Thyroid gland (tissue), 4 donors: ENCODE measurements at regions not wholly inside any gene's neighbourhood (a gene's known extent, or its start where the extent isn't known, plus 50 kb on each side); places are given as distances from the start of the nearest gene placed in this dataset.

Source experiments
- DNase-seq, 2 donors: peaks; one replicate each; pipeline ENCODE4 v3.0.0-alpha.2; 2019
- H3K27ac ChIP-seq, 3 donors: fragments of 200-600 bp; sonication (generic); 1 replicate in 2 of 3; 2 replicates in 1 of 3; pipeline ENCODE4 v1.5.1; 2016 to 2019; ENCODE audit warnings: mild to moderate bottlenecking in 1 of 3, moderate library complexity in 1 of 3
- H3K27me3 ChIP-seq: fragments of 200-600 bp; sonication (generic); one replicate; pipeline ENCODE4 v1.5.1; 2019
- H3K36me3 ChIP-seq, 2 donors: fragments of 200-600 bp; sonication (generic); one replicate each; pipeline ENCODE4 v1.5.1; 2016 to 2019
- H3K4me1 ChIP-seq, 2 donors: fragments of 200-600 bp; sonication (generic); one replicate each; pipeline ENCODE4 v1.5.1; 2017 to 2019
- H3K4me3 ChIP-seq, 3 donors: fragments of 200-600 bp; sonication (generic); replicated peaks in 1 of 3; 1 replicate in 2 of 3; 2 replicates in 1 of 3; pipeline ENCODE4 v1.5.1; 2016; ENCODE audit warnings: mild to moderate bottlenecking in 1 of 3
- H3K9me3 ChIP-seq: fragments of 200-600 bp; sonication (generic); one replicate; pipeline ENCODE4 v1.5.1; 2017
- POLR2A ChIP-seq, 2 donors: fragments of 450-650 bp; IDR thresholded peaks; one replicate each; pipeline ENCODE4 v1.6.1; 2017; ENCODE audit warnings: antibody characterized with exemption in 2 of 2, mild to moderate bottlenecking in 2 of 2, moderate library complexity in 1 of 2
- WGBS, 2 donors: methylation state at CpG; one replicate each; pipeline ENCODE4 v1.1.5; 2017; 5-methylcytosine and 5-hydroxymethylcytosine counted together
- intact Hi-C: fragments of 100-400 bp; cut with DNase I; formaldehyde crosslinking; loops from one replicate; pipeline ENCODE4 v1.15.1; 2023
- TF ChIP-seq, protein P1 (sequence below), 6 experiments: fragments of 200-600 bp in 3 of 6; fragments of 450-650 bp in 3 of 6; sonication (generic) in 3 of 6; IDR thresholded peaks; one replicate each; pipeline ENCODE4 v1.5.1; 2016 to 2019; ENCODE audit warnings: antibody characterized with exemption in 6 of 6, mild to moderate bottlenecking in 2 of 6, inconsistent platforms in 1 of 6, moderate library complexity in 1 of 6

DNA sequence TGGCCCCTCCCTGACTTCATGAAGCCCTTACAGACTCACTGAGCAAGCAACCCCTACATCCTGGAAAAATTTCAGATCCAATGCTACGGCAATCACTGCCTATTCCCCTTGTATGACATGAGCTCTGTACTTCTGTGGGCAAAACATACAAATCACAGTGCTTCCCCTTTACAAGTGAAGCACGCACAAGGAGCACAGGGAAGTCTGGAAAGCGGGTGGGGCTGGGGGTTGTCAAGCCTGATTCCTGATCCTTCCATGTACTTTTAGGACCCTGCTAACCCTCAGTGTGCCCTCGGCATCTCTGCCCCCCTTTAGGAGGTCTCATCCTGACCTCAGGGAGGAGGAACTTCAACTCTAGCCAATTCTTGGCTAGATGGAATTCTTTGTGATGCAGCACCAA, 405.7 kb upstream of the POU3F1 start:
- 60 to 65% methylated on average over 4 of the region's 4 CpGs for WGBS, 2 donors
- DNase-seq: no peak
- Histone ChIP-seq H3K36me3 (no peaks in the 10 kb centered on the region), H3K9me3 (no peaks in the 10 kb centered on the region), H3K4me1 (peaks cover 0 to 5% of the 10 kb centered on the region in 2 donors), H3K27me3 (no peaks in the 10 kb centered on the region), H3K4me3 (no peak overlapping the region), H3K27ac (no peak overlapping the region)
- no peak for TF ChIP-seq POLR2A (IDR thresholded peaks at IDR 0.05)
- TF ChIP-seq, protein P1, sequence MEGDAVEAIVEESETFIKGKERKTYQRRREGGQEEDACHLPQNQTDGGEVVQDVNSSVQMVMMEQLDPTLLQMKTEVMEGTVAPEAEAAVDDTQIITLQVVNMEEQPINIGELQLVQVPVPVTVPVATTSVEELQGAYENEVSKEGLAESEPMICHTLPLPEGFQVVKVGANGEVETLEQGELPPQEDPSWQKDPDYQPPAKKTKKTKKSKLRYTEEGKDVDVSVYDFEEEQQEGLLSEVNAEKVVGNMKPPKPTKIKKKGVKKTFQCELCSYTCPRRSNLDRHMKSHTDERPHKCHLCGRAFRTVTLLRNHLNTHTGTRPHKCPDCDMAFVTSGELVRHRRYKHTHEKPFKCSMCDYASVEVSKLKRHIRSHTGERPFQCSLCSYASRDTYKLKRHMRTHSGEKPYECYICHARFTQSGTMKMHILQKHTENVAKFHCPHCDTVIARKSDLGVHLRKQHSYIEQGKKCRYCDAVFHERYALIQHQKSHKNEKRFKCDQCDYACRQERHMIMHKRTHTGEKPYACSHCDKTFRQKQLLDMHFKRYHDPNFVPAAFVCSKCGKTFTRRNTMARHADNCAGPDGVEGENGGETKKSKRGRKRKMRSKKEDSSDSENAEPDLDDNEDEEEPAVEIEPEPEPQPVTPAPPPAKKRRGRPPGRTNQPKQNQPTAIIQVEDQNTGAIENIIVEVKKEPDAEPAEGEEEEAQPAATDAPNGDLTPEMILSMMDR (IDR thresholded peaks at IDR 0.05): no peak
- intact Hi-C loops: no loop called here

DNA sequence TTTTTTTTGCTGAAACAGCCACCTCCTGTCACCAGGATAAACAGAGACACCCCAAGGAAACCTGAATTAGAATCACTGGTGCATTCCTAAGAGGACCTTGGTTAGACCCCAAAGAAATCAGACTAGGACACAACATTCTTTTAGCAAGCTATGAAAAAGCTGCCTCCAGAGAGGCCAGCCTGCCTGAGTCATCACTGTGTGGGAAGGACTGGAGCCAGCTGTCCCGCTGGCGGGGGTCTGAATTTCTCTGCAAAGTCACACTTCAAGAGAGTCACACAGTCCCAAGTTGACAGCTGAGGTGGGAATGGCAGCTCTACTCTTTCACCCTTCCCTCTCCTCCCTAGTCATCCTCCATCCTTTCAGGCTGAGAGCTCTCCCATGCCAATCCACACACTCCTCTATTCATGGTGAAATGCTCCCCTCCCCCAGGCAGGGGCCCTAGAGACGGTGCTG, 405.0 kb upstream of the POU3F1 start:
- Histone ChIP-seq H3K4me3 (no peak overlapping the region), H3K9me3 (no peaks in the 10 kb centered on the region), H3K4me1 (peaks cover 0 to 5% of the 10 kb centered on the region in 2 donors), H3K27me3 (no peaks in the 10 kb centered on the region), H3K36me3 (no peaks in the 10 kb centered on the region), H3K27ac (no peak overlapping the region)
- intact Hi-C loops: no loop called here
- no peak for DNase-seq
- TF ChIP-seq, protein P1 (IDR thresholded peaks at IDR 0.05): no peak
- no peak for TF ChIP-seq POLR2A (IDR thresholded peaks at IDR 0.05)
- WGBS, 2 donors: 35 to 47% methylated on average over 3 of the region's 3 CpGs

DNA sequence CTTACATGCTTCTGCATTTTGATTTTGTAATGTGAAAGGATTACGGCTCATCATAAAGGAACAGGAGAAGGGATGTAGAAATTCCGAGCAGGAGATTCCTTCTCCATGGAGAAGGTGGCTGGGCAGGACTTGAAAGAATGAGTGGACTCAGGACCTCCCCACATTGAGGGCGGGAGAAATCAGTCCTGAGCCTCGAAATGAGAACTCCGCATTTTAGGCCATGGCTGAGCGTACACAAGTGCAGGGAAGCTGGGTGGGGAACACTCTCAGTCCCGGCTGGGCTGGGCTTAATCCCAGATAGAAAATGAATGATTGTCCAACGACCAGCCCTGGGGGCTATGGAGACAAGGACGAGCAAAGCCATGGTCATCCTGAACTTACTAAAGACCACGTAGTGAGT, 402.3 kb upstream of the POU3F1 start:
- no peak overlapping the region for H3K4me3 ChIP-seq
- no peaks in the 10 kb centered on the region for H3K27me3 ChIP-seq
- no peak overlapping the region for H3K27ac ChIP-seq
- 77 to 81% methylated on average over 10 of the region's 10 CpGs for WGBS, 2 donors
- H3K9me3 ChIP-seq: no peaks in the 10 kb centered on the region
- TF ChIP-seq, protein P1 (IDR thresholded peaks at IDR 0.05): no peak
- TF ChIP-seq POLR2A (IDR thresholded peaks at IDR 0.05): no peak
- DNase-seq: no peak
- no peaks in the 10 kb centered on the region for H3K36me3 ChIP-seq
- intact Hi-C loops: no loop called here
- no peaks in the 10 kb centered on the region for H3K4me1 ChIP-seq

DNA sequence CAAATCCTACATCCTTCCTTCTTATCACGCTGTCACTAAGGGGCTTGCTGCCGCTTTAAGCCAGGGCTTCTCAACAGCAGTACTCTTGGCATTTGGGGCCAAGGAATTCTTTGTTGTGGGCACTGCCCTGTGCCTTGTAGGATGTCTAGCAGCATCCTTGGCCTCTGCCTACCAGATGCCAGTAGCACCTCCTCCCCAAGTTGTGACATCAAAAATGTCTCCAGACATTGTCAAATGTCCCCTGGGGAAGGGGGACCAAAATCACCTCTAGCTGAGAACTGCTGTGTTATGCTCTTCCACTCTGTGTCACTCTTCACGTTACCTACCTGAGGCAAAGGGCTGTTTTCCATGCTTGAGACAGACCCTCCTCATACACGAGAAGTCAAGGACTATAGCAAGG, 400.3 kb upstream of the POU3F1 start:
- TF ChIP-seq POLR2A (IDR thresholded peaks at IDR 0.05): no peak
- TF ChIP-seq, protein P1 (IDR thresholded peaks at IDR 0.05): no peak
- Histone ChIP-seq H3K36me3 (no peaks in the 10 kb centered on the region), H3K9me3 (no peaks in the 10 kb centered on the region), H3K4me3 (no peak overlapping the region), H3K27me3 (no peaks in the 10 kb centered on the region), H3K4me1 (no peaks in the 10 kb centered on the region), H3K27ac (no peak overlapping the region)
- 92 to 96% methylated on average over 4 of the region's 4 CpGs for WGBS, 2 donors
- no peak for DNase-seq
- intact Hi-C loops: no loop called here

DNA sequence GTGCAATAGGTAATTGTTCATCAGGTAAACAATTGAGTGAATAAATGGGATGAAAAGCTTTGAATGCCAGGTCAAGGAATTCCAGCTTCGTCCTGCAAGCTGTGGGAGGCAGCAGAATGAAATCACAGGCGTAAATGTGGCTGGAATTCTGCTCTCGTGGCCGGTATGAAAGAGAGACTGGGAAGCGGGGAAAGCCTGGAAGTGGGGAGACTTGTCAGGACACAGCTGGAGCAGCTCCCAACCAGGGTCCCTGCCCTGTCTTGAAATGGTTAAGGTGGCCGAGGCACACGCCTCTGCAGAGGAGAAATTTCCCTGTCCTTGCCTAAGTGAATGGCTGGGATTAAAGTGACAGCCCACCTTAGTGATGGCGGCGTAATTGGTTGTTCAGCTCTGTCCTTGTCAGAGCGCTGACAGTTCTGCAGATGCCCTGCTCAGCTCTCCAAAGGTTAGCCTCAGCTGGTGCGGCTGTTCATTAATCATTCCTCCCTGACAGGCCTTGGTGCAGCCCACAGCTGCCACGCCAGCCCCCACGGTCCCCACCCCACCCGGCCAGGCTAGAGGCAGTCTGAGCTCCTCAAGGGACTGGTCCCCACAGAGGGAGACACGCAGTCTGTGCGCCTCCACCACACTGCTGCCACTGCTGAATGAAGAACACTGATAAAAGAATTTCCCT, 398.3 kb upstream of the POU3F1 start:
- TF ChIP-seq, protein P1 (IDR thresholded peaks at IDR 0.05): no peak
- H3K27me3 ChIP-seq: no peaks in the 10 kb centered on the region

More for the DNA sequence above, 398.3 kb upstream of the POU3F1 start:
- H3K4me1 ChIP-seq: no peaks in the 10 kb centered on the region
- H3K4me3 ChIP-seq: no peak overlapping the region
- 74 to 75% methylated on average over 14 to 16 of the region's 16 CpGs for WGBS, 2 donors
- no peak for DNase-seq
- H3K9me3 ChIP-seq: no peaks in the 10 kb centered on the region
- H3K27ac ChIP-seq: no peak overlapping the region
- intact Hi-C loops: no loop called here
- no peaks in the 10 kb centered on the region for H3K36me3 ChIP-seq
